ENCODE measurements at regions not wholly inside any gene's neighbourhood (a gene's known extent, or its start where the extent isn't known, plus 50 kb on each side); places are given as distances from the start of the nearest gene placed in this dataset.
"Not testable (repeated sequence)": the region's sequence is repeated elsewhere in the genome, so short reads cannot be mapped to it uniquely, and the experiment has no call there.

DNA sequence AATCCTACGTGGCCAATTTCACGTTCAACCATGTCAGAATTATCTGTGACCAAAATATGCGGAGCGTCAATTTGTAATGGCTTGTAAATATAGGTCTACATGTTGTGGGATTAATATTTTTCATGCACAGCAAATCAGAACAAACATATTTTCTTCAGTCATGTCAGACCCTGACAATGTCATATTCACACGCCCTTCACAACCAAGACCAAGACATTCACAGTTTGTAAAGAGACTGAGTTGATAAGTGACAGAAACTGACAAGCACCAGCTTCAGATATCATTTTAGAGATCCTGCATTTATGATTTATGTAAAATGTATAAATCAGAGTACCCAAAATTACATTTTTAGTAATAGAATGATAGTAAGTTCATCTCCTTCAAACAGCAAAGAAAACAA, 57.3 kb upstream of the NOVA1 start:
- no peak for DNase-seq

- DNase-seq: no peak
These were observed 65.7 kb upstream of the NOVA1 start for GRCh38 chr14:26663506-26663905.

DNA sequence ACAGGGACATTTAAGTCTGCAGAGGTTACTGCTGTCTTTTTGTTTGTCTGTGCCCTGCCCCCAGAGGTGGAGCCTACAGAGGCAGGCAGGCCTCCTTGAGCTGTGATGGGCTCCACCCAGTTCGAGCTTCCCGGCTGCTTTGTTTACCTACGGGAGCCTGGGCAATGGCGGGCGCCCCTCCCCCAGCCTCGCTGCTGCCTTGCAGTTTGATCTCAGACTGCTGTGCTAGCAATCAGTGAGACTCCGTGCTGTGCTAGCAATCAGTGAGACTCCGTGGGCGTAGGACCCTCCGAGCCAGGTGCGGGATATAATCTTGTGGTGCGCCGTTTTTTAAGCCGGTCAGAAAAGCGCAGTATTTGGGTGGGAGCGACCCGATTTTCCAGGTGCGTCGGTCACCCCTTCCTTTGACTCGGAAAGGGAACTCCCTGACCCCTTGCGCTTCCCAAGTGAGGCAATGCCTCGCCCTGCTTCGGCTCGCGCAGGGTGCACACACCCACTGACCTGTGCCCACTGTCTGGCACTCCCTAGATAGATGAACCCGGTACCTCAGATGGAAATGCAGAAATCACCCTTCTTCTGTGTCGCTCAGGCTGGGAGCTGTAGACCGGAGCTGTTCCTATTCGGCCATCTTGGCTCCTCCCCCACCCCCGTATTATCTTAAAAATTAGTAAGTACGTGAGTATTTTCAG, 81.0 kb upstream of the NOVA1 start:
- not testable (repeated sequence) for DNase-seq

GRCh38 chr14:26685401-26685800, 87.6 kb upstream of the NOVA1 start:
- no peak for DNase-seq

DNA sequence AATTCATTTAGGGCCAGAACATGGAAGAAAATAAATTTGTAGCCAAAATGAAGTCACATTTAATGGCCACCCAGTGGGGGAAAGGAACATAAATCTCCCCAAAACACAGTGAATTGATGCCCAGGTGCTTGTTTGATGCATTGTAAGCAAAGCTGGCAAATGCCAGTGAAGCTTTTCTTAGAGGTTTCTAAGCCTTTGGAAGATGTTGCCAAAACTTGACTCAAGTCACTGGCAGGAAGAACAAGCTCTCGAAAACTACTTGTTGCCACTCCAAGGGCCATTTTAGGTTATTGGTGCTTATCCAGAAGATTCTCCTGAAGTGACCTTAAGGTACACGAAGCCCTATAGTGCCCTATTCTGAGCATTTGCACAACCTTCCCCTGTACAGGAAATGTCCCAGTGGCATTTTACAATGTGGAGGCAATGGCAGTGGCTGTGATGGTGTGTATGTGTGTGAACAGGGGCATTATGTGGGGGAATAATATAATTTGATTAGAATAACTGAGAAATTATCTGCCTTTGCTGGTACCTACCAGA, 89.5 kb upstream of the NOVA1 start:
- no peak for DNase-seq

DNA sequence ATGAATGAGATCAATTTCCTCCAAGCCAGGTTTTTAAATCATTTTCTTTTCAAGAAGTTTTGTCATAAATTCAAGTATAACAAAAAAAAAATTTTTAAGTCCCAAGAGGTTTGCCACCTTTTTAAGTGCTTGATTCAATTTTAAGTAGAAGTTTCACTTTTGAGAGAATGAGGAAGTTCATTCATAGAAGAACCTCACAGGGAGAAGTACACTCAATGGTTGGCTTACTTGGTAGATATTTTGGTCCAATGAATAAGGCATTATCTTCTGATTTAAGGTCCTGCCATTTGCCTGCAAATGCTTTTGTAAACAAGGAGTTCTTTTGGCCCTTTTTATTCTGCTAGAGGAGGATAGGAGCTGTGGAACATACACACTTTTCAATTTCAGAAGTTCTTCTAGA, 96.7 kb upstream of the NOVA1 start:
- DNase-seq: no peak

- no peak for DNase-seq
These were observed 104.9 kb upstream of the NOVA1 start for GRCh38 chr14:26702721-26703230.

GRCh38 chr14:26703686-26704366, 106.0 kb upstream of the NOVA1 start:
- no peak for DNase-seq

- DNase-seq: no peak
These were observed 109.4 kb upstream of the NOVA1 start for GRCh38 chr14:26707234-26707633.

DNA sequence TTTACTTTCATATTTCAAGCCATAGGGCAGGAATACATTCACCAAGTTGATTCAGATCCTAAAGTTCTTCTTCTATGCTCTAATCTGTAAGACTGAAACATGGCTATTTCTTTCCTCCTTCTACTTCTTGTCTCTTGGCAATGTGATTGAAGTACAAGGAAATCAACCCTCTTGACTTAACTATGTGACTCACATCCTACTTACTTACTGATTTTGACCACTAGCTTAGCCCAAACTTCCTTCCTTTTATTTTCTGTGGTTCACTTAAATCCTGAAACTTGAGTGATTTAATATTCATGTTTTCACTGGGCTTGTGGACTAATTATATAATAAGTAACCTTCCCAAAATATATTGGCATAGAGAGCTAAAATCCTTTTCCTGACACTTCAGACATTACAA, 111.2 kb upstream of the NOVA1 start:
- DNase-seq: no peak

GRCh38 chr14:26719514-26719913, 121.7 kb upstream of the NOVA1 start:
- no peak for DNase-seq

DNA sequence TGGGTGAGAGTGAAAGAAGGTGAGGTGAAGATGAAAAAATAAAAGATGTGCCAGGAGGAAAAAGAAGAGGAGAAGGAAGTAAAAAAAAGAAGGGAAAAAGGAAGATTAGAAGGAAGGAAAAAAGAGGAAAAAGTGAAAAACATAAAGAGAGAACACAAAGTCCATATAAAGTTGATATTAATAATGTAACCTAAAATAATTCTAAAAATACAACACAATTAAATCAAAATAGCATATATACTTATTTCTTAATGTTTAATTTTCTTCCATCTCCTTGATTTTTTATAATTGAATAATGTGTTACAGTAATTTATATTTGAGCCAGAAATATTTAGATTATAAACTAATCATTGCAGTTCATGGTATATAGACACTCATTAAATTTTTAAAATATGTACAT, 124.4 kb upstream of the NOVA1 start:
- no peak for DNase-seq

- DNase-seq: no peak
These were observed 132.0 kb upstream of the NOVA1 start for GRCh38 chr14:26729851-26730250.

DNA sequence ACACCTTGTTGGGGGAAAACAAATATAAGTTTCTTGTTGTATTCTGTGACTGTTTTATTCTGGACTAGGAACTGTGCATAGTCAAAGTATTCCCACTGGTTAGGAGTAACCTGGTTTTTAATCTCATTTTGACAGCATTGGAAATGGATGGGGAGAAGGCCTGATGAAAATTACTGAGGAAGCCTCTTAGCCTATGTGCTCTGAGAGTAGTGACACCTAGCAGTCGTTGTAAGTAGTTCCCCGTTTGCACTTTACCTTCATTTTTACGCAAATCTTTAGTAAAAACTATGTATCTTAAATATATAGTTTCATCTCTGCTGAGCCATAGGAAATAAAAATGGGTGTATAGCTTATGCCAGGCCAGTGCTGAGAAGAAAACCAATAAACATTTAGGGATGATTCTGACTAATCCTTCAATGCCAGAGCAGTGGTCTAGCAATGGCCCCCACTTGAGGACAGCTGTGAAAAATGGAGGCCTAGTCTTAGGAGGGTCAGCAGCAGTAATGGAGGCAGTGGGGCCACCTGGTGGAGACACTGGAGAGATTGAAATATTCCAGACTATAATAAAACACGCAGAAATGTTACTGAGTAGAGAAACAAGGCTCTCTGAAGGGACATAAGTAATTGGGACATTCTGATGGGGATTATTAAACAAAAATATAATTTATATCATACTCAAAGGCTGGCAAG, 133.2 kb upstream of the NOVA1 start:
- no peak for DNase-seq

DNA sequence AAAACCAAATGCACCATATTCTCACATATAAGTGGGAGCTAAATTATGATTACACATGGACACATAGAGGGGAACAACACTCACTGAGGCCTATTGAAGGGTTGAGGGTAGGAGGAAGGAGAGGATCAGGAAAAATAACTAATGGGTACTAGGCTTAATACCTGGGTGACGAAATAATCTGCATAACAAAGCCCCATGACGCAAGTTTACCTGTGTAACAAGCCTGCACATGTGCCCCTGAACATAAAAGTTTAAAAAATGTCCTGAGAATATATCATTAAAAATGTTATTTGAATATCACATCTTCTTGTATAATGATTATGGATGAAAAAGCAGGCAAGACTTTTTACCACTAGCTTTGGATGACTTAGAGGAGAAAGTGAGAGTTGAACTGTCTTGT, 138.0 kb upstream of the NOVA1 start:
- no peak for DNase-seq

- DNase-seq: no peak
These were observed 140.7 kb upstream of the NOVA1 start for GRCh38 chr14:26738571-26738970.

GRCh38 chr14:26741711-26742212, 143.9 kb upstream of the NOVA1 start:
- no peak for DNase-seq

GRCh38 chr14:26743284-26743683, 145.5 kb upstream of the NOVA1 start:
- no peak for DNase-seq

GRCh38 chr14:26744903-26745302, 147.1 kb upstream of the NOVA1 start:
- no peak for DNase-seq

DNA sequence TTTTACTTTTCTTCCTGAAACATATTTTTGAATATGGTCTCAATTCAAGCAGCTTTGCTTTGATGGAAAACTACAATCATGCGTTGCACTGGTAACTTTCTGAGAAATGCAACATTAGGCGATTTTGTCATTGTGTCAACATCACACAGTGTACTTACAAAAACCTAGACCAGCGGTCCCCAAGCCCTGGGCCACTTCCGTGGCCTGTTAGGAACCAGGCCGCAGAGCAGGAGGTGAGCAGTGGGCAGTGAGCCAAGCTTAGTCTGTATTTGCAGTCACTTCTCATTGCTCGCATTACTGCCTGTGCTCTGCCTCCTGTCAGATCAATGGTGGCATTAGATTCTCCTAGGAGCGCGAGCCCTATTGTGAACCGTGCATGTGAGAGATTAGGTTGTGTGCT, 163.7 kb upstream of the NOVA1 start:
- no peak for DNase-seq

DNA sequence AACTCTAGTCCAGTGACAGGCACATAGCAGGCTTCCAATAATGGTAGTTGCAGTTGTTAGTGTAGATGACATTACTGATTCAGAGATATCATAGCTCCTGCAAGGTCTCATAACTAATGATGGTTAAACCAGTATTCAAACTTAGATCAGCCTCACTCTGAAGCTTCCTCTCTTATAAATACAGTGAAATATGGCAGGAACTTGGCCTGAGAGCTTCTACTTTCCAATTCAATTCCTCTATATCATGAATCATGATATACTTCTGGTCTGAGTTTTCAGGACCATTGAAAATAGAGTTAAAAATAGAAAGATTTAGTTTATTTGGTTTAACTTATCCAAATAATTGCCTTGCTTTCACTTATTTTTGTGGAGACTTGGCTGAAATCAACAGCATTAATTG, 167.5 kb upstream of the NOVA1 start:
- no peak for DNase-seq

DNA sequence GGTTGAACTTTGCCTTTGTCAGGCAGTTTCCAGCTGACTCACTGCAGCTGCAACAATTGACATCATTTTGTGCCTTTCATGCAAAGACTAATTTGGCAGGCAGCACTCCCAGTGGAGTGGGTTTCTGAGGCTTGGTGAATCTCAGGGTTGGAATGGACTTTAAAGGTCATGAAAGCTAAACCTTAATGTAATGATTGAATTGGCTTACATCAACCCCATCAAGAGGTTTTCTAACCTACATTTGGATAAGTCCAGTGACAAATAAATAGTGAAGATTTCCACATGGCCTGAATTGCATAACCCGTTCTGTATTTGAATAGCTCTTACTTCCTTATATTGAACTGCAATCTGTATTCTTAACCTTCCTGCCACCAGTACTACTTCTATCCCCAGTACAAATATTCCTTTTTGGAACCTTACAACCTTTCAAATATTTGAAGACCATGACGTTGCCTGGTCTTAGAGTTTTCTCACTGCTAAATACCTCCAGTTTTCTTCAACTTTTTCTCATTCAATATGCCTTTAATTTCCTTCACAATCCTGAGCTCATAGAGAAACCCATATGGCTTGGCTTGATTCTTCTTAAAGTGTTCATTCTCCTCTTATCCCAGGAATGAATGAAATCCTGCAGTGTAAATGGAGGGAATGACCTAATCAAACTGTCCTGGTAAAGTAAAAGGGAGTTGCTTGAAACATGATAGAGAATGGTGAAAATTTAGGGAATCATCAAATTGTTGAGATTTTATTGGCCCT, 168.1 kb upstream of the NOVA1 start:
- peak; percentile 39 for DNase-seq

DNA sequence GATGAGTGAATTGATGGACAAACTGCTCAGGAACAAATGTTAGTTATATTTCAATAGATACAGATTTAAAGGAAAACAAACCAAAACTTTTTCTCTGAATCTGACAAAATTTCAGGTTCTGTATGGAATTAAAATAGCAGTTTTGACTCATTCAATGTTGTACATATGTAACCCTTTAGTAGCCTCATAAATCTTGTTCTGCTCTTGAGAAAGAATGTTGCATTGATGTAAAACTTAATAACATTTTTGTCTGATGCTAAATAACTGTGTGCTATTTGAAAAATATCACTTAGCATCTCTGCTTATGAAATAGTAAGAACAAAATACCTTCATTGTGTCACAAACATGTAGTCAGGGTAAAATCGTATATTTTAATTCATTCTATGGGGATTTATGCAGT, 168.9 kb upstream of the NOVA1 start:
- no peak for DNase-seq
